K562 (cell line): ENCODE measurements at regions not wholly inside any gene's neighbourhood (a gene's known extent, or its start where the extent isn't known, plus 50 kb on each side); places are given as distances from the start of the nearest gene placed in this dataset.

Source experiments
- ATAC-seq: fragments of 200-7000 bp; cut with Tn5 transposase; 3 replicates; pipeline ENCODE4 v1.9.1; 2020; ENCODE audit warnings: moderate library complexity
- BruUV-seq: library from RNA; stranded (reverse); fragments of 400-500 nt; replicated peaks from 2 replicates; lab custom pipeline; 2021; lab: Mats Ljungman, UMichigan
- CTCF ChIA-PET: fragments of 300-600 bp; formaldehyde crosslinking; extraction: SDS; loops from one replicate; lab custom pipeline; 2021; ENCODE audit warnings: low intra/inter-chr PET ratio; lab: Yijun Ruan, JAX
- POLR2A ChIA-PET: fragments of 300-600, 350-650 bp; sonication (Branson Sonifier 250); formaldehyde crosslinking; extraction: SDS; loops from one replicate; lab custom pipeline; 2021; ENCODE audit warnings: antibody characterized with exemption, inconsistent platforms; lab: Yijun Ruan, JAX
- DNase-seq, 4 experiments: peaks; one replicate each; pipeline versions ENCODE4 v3.0.0 to v3.0.0-alpha.2; 2011 to 2018; ENCODE audit warnings: low spot score in 3 of 4, mixed read lengths in 3 of 4; ENCODE audit errors: extremely low read depth in 1 of 4
- FAIRE-seq: peaks from 2 replicates; lab custom pipeline; 2011; peaks lifted over from hg19 to GRCh38; lab: Jason Lieb, UNC
- H2AFZ ChIP-seq: 2 replicates; pipeline ENCODE4 v1.6.0; 2011; ENCODE audit warnings: low read depth, low read length, control low read depth, inconsistent platforms
- H3K27ac ChIP-seq: fragments of 200-600 bp; 3 replicates; pipeline ENCODE4 v1.8.0; 2011; ENCODE audit warnings: low read depth, mild to moderate bottlenecking, control low read depth, inconsistent platforms, low read length, moderate library complexity, mixed read lengths; ENCODE audit errors: extremely low read depth
- H3K27me3 ChIP-seq, 2 experiments: fragments of 300-600 bp in 1 of 2; 2 replicates in 1 of 2; 3 replicates in 1 of 2; pipeline versions ENCODE4 v1.6.0 to v1.8.0; 2011; ENCODE audit warnings: inconsistent platforms in 2 of 2, low read length in 2 of 2, mild to moderate bottlenecking in 1 of 2, mixed read lengths in 1 of 2, moderate library complexity in 1 of 2; ENCODE audit not compliant: control insufficient read depth in 2 of 2, insufficient read depth in 2 of 2
- H3K36me3 ChIP-seq: fragments of 300-600 bp; 3 replicates; pipeline ENCODE4 v1.8.0; 2011; ENCODE audit warnings: mild to moderate bottlenecking, low read length, inconsistent platforms; ENCODE audit not compliant: control insufficient read depth, insufficient read depth
- H3K4me1 ChIP-seq, 2 experiments: fragments of 200-600 bp in 1 of 2; replicated peaks in 1 of 2; 2 replicates in 1 of 2; 3 replicates in 1 of 2; pipeline versions ENCODE4 v1.5.1 to v1.8.0; 2011; ENCODE audit warnings: inconsistent platforms in 2 of 2, low read length in 2 of 2, mild to moderate bottlenecking in 1 of 2, mixed read lengths in 1 of 2, moderate library complexity in 1 of 2; ENCODE audit not compliant: control insufficient read depth in 2 of 2, insufficient read depth in 2 of 2
- H3K4me2 ChIP-seq: 2 replicates; pipeline ENCODE4 v1.6.1; 2011; ENCODE audit warnings: low read length, control low read depth, inconsistent platforms, mixed read lengths; ENCODE audit not compliant: insufficient read depth
- H3K4me3 ChIP-seq: fragments of 200-600 bp; sonication (generic), shearing (Covaris generic); 2 replicates; pipeline ENCODE4 v1.5.1; 2016; ENCODE audit warnings: control low read depth, inconsistent platforms
- H3K79me2 ChIP-seq: fragments of 200-600 bp; 3 replicates; pipeline ENCODE4 v1.8.0; 2011; ENCODE audit warnings: low read length, inconsistent platforms; ENCODE audit not compliant: control insufficient read depth, insufficient read depth
- H3K9ac ChIP-seq, 2 experiments: 2 replicates each; pipeline versions ENCODE4 v1.6.0 to v1.6.1; 2011; ENCODE audit warnings: low read depth in 2 of 2, low read length in 2 of 2, control low read depth in 1 of 2, inconsistent platforms in 1 of 2, mild to moderate bottlenecking in 1 of 2, mixed read lengths in 1 of 2; ENCODE audit not compliant: insufficient read depth in 1 of 2
- H3K9me1 ChIP-seq: one replicate; pipeline ENCODE4 v1.6.0; 2011; ENCODE audit warnings: inconsistent platforms, mild to moderate bottlenecking, low read length, moderate library complexity; ENCODE audit not compliant: control insufficient read depth, insufficient read depth
- H3K9me3 ChIP-seq: replicated peaks from 2 replicates; pipeline ENCODE4 v1.5.1; 2011; ENCODE audit warnings: low read depth, low read length, inconsistent platforms; ENCODE audit not compliant: control insufficient read depth, insufficient read depth
- H4K20me1 ChIP-seq: replicated peaks from 2 replicates; pipeline ENCODE4 v1.6.1; 2011; ENCODE audit warnings: low read length, inconsistent platforms, mixed read lengths; ENCODE audit not compliant: control insufficient read depth, insufficient read depth
- CXXC5 ChIP-seq: fragments of 250-450 bp; sonication (Bioruptor Pico); IDR thresholded peaks from 2 replicates; pipeline ENCODE4 v1.8.0; 2022; ENCODE audit warnings: inconsistent platforms, mild to moderate bottlenecking, moderate library complexity
- DACH1 ChIP-seq: fragments of 450-650 bp; IDR thresholded peaks from 2 replicates; pipeline ENCODE4 v1.6.1; 2018; ENCODE audit not compliant: partially characterized antibody
- FOXA3 ChIP-seq, 2 experiments: fragments of 450-650 bp in 1 of 2; sonication (generic) in 1 of 2; formaldehyde crosslinking; IDR thresholded peaks in 1 of 2; conservative IDR thresholded peaks in 1 of 2; 2 replicates each; pipeline versions ENCODE4 v1.4.0 to v1.8.0; 2020 to 2022; ENCODE audit warnings: mild to moderate bottlenecking in 2 of 2, missing genetic modification reagents in 1 of 2
- MTA2 ChIP-seq: fragments of 450-650 bp; IDR thresholded peaks from 2 replicates; pipeline ENCODE4 v1.6.1; 2016; ENCODE audit warnings: low read depth
- MTF1 ChIP-seq: fragments of 250-450 bp; sonication (Bioruptor Pico); IDR thresholded peaks from 2 replicates; pipeline ENCODE4 v1.9.0; 2021; ENCODE audit warnings: moderate library complexity, mild to moderate bottlenecking, inconsistent platforms, borderline replicate concordance
- POLR2H ChIP-seq: IDR thresholded peaks from 2 replicates; pipeline ENCODE4 v1.6.1; 2016; ENCODE audit warnings: missing genetic modification characterization, low read depth, mild to moderate bottlenecking, control low read depth, missing compliant biosample characterization, moderate library complexity
- TEAD2 ChIP-seq: fragments of 450-650 bp; IDR thresholded peaks from 2 replicates; pipeline ENCODE4 v1.6.1; 2016; ENCODE audit warnings: missing genetic modification characterization, control low read depth, missing compliant biosample characterization
- ZBTB8A ChIP-seq: fragments of 450-650 bp; IDR thresholded peaks from 2 replicates; pipeline ENCODE4 v1.6.1; 2018; ENCODE audit warnings: mild to moderate bottlenecking, moderate library complexity; ENCODE audit not compliant: partially characterized antibody
- ZNF253 ChIP-seq: fragments of 250-450 bp; sonication (Bioruptor Pico); conservative IDR thresholded peaks from 2 replicates; pipeline ENCODE4 v1.6.1; 2021; ENCODE audit warnings: mild to moderate bottlenecking
- WGBS: fragments of 100-300 bp; shearing (Covaris generic); methylation state at CpG from one replicate; pipeline ENCODE4 v1.1.6; 2016; ENCODE audit warnings: low coverage, mixed read lengths; ENCODE audit not compliant: insufficient coverage; ENCODE audit errors: missing lambda C conversion rate; 5-methylcytosine and 5-hydroxymethylcytosine counted together
- in situ Hi-C: fragments of 300-500 bp; cut with MboI; formaldehyde crosslinking; loops from 4 replicates; pipeline ENCODE4 v1.15.0; 2018; ENCODE audit warnings: inconsistent platforms, mixed read lengths
- intact Hi-C: fragments of 100-400 bp; cut with micrococcal nuclease; formaldehyde crosslinking; loops from 2 replicates; pipeline ENCODE4 v1.14.2; 2022
- TF ChIP-seq, protein P1 (sequence below): IDR thresholded peaks from 2 replicates; pipeline ENCODE4 v1.6.1; 2014; ENCODE audit warnings: antibody characterized with exemption
- TF ChIP-seq, protein P2 (sequence below): sonication (generic); IDR thresholded peaks from 2 replicates; pipeline ENCODE4 v1.6.1; 2016
- TF ChIP-seq, protein P3 (sequence below): sonication (generic); formaldehyde crosslinking; IDR thresholded peaks from 2 replicates; pipeline ENCODE4 v1.8.0; 2022; ENCODE audit warnings: mild to moderate bottlenecking, low read depth, missing genetic modification reagents
- TF ChIP-seq, protein P4 (sequence below): fragments of 450-650 bp; IDR thresholded peaks from 2 replicates; pipeline ENCODE4 v1.6.1; 2017; ENCODE audit warnings: antibody characterized with exemption, mild to moderate bottlenecking

DNA sequence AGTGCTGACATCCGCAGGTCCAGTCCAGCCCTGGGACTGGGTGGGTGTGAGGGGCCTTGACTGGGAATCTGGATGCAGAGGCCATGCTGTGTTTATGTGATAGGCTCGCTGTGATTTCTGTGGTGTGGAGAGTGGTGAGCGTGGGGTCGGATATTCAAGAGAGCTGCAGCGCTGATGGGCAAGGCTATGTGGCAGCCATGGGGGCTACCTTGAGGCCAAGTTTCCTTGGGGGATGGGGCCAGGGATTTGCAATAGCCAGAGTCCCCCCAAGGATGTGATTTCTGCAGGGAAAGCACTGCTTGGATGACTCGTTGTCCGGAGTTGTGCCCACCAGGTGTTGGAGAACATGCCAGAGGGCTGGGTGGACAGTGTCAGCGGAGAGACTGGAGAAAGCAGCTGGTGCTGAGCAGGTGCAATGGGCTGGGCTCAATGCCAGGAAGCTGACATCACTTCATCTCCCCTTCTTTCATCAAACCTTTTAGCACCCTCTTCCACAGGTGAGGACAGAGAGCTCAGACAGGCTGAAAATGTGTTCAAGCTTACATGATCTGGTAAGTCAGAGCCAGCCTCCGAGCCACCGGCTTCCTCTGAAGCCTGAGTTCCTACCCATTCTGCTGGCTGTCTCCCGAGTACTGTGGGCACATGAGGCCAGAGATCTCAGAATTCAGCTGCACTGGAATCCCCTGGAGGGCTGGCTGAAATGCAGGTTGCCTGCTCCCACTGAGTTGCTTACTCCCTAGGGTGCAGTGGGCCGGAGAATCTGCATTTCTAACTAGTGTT is 132.9 kb downstream of the RHOU start (continued):
- no peak for TF ChIP-seq MTF1 (CRISPR knock-in tag)
- no peak for TF ChIP-seq CXXC5 (CRISPR knock-in tag)
- TF ChIP-seq FOXA3 (CRISPR knock-in tag; conservative IDR thresholded peaks at IDR 0.05 in 1 of 2, IDR thresholded peaks at IDR 0.05 in 1 of 2), result no peak
- TF ChIP-seq POLR2H (tag), result no peak
- no peak for TF ChIP-seq TEAD2 (tag)

DNA sequence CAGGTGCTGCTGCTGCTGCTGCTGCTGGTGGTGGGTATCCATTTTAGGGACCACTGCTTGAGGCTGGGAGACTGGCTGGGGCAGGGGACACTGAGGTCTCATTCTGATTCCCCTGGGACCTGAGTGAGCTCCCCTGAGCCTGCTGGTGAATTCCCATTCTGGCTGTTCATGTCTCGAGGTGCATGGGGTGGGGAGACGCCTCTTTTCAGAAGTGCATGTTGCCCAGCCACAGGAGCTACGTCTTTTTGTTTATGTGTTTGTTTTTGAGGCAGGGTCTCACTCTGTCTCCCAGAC is 133.4 kb downstream of the RHOU start:
- H3K27me3 ChIP-seq, result peaks cover 16 to 45% of the 10 kb centered on the region in 2 experiments
- BruUV-seq, result no TSS peak
- no peaks in the 10 kb centered on the region for H3K79me2 ChIP-seq
- no peak for FAIRE-seq
- 0 out of 2 replicates have a peak, but pooled peaks cover 5% of the 10 kb centered on the region for H4K20me1 ChIP-seq
- H3K4me3 ChIP-seq, result no peak overlapping the region
- POLR2A ChIA-PET, result interaction anchor here (0.8 kb wide), 1 partner anchor 186 kb away, joined by 3 read pairs; no protein-coding TSS in a partner anchor
- H3K4me1 ChIP-seq, result no peaks in the 10 kb centered on the region
- H3K9me1 ChIP-seq, result no peaks in the 10 kb centered on the region
- intact Hi-C loops, result no loop called here
- H2AFZ ChIP-seq, result no peak overlapping the region
- no peak overlapping the region for H3K27ac ChIP-seq
- H3K9ac ChIP-seq, result no peak overlapping the region
- no peak for DNase-seq
- H3K4me2 ChIP-seq, result no peak overlapping the region
- CTCF ChIA-PET, result no interaction called here
- 0% methylated on average over 3 of the region's 3 CpGs for WGBS
- H3K9me3 ChIP-seq, result no peaks in the 10 kb centered on the region
- ATAC-seq, result no peak
- in situ Hi-C loops, result no loop called here
- H3K36me3 ChIP-seq, result no peaks in the 10 kb centered on the region
- TF ChIP-seq ZNF253 (CRISPR knock-in tag) (no peak), DACH1 (no peak), ZBTB8A (no peak), MTA2 (no peak)
- TF ChIP-seq, protein P1, sequence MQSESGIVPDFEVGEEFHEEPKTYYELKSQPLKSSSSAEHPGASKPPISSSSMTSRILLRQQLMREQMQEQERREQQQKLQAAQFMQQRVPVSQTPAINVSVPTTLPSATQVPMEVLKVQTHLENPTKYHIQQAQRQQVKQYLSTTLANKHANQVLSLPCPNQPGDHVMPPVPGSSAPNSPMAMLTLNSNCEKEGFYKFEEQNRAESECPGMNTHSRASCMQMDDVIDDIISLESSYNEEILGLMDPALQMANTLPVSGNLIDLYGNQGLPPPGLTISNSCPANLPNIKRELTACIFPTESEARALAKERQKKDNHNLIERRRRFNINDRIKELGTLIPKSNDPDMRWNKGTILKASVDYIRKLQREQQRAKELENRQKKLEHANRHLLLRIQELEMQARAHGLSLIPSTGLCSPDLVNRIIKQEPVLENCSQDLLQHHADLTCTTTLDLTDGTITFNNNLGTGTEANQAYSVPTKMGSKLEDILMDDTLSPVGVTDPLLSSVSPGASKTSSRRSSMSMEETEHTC, result no peak
- TF ChIP-seq, protein P2, sequence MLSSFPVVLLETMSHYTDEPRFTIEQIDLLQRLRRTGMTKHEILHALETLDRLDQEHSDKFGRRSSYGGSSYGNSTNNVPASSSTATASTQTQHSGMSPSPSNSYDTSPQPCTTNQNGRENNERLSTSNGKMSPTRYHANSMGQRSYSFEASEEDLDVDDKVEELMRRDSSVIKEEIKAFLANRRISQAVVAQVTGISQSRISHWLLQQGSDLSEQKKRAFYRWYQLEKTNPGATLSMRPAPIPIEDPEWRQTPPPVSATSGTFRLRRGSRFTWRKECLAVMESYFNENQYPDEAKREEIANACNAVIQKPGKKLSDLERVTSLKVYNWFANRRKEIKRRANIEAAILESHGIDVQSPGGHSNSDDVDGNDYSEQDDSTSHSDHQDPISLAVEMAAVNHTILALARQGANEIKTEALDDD, result no peak
- TF ChIP-seq, protein P3, sequence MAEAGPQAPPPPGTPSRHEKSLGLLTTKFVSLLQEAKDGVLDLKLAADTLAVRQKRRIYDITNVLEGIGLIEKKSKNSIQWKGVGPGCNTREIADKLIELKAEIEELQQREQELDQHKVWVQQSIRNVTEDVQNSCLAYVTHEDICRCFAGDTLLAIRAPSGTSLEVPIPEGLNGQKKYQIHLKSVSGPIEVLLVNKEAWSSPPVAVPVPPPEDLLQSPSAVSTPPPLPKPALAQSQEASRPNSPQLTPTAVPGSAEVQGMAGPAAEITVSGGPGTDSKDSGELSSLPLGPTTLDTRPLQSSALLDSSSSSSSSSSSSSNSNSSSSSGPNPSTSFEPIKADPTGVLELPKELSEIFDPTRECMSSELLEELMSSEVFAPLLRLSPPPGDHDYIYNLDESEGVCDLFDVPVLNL (CRISPR knock-in tag), result no peak
- TF ChIP-seq, protein P4, sequence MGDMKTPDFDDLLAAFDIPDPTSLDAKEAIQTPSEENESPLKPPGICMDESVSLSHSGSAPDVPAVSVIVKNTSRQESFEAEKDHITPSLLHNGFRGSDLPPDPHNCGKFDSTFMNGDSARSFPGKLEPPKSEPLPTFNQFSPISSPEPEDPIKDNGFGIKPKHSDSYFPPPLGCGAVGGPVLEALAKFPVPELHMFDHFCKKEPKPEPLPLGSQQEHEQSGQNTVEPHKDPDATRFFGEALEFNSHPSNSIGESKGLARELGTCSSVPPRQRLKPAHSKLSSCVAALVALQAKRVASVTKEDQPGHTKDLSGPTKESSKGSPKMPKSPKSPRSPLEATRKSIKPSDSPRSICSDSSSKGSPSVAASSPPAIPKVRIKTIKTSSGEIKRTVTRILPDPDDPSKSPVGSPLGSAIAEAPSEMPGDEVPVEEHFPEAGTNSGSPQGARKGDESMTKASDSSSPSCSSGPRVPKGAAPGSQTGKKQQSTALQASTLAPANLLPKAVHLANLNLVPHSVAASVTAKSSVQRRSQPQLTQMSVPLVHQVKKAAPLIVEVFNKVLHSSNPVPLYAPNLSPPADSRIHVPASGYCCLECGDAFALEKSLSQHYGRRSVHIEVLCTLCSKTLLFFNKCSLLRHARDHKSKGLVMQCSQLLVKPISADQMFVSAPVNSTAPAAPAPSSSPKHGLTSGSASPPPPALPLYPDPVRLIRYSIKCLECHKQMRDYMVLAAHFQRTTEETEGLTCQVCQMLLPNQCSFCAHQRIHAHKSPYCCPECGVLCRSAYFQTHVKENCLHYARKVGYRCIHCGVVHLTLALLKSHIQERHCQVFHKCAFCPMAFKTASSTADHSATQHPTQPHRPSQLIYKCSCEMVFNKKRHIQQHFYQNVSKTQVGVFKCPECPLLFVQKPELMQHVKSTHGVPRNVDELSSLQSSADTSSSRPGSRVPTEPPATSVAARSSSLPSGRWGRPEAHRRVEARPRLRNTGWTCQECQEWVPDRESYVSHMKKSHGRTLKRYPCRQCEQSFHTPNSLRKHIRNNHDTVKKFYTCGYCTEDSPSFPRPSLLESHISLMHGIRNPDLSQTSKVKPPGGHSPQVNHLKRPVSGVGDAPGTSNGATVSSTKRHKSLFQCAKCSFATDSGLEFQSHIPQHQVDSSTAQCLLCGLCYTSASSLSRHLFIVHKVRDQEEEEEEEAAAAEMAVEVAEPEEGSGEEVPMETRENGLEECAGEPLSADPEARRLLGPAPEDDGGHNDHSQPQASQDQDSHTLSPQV, result no peak
